ENCODE measurements at regions not wholly inside any gene's neighbourhood (a gene's known extent, or its start where the extent isn't known, plus 50 kb on each side); places are given as distances from the start of the nearest gene placed in this dataset.

DNA sequence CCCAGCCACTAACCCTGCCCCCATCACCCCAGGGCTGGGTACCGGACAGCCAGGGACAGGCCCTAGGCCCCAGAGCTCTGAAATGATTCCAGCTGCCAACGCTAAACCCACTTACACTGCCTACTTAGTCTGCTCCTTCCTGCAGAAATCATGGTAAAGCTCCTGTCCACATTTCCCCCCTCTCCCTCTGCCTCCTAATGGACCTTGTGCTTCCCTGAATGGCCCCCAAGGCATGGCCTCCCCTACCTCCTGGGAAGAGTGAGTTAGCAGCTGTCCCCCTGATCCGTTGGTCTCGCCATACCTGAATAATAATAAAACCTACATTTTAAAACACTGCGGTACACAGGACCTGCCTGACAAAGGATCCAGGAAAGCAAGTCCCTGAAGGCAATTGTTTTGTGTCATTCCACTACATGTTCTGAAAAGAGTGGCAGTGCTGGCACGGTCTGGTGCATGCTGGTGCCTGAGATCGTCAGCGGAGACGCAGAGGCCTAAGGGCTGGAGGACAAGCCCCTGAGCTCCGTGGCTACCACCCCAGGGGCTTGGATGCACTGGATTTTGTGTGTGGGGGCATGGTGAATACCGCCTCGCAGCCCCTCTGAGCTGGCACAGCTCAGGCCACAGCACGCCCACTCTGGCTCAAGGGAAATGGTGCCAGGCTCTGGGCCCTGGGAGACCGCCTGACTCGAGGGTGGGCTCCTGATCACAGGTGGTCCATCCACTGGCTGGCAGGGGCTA is 186.3 kb downstream of the CTTN start:
- TF ChIP-seq, protein P1, sequence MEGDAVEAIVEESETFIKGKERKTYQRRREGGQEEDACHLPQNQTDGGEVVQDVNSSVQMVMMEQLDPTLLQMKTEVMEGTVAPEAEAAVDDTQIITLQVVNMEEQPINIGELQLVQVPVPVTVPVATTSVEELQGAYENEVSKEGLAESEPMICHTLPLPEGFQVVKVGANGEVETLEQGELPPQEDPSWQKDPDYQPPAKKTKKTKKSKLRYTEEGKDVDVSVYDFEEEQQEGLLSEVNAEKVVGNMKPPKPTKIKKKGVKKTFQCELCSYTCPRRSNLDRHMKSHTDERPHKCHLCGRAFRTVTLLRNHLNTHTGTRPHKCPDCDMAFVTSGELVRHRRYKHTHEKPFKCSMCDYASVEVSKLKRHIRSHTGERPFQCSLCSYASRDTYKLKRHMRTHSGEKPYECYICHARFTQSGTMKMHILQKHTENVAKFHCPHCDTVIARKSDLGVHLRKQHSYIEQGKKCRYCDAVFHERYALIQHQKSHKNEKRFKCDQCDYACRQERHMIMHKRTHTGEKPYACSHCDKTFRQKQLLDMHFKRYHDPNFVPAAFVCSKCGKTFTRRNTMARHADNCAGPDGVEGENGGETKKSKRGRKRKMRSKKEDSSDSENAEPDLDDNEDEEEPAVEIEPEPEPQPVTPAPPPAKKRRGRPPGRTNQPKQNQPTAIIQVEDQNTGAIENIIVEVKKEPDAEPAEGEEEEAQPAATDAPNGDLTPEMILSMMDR (IDR thresholded peaks at IDR 0.05), result no peak

GRCh38 chr11:70585236-70585545 is 186.9 kb downstream of the CTTN start:
- TF ChIP-seq, protein P1 (IDR thresholded peaks at IDR 0.05), result no peak

DNA sequence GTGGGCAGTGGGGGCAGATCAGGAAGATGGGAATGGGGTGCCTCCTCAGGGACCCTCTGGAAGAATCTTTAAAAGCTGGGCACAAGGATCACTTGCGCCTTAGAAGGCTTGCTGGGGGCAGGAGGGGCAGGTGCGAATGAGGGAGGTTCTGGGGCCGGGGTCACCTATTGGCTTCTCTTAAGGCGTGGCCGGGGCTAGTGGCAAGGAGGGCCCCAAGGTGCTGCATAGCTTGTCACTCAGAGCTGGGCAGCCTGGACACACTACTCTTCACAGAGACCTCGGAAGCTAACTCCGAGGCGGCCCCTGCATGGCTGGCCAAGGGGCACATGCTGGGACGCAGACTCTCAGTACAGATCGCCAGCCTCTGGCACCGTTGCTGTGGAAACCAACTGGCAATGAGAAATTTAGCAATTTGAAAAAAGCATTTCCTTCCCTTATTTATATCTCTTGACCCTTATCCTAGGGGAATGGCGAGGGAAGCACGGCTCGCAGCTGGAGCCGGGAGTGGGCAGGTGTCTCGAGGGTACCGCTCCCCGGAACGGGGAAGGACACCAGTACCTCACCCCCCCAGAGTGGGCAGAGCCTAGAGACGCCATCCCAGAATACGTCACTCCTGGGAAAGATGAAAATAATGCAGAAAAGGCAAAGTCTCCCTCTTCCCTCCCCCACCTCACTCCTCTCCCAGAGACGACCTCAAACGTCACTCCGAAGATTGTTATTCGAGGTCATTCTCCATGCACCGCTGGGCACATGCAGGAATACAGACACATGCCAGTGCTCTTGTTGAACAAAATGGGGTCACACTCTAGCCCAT is 188.1 kb downstream of the CTTN start:
- TF ChIP-seq, protein P1 (IDR thresholded peaks at IDR 0.05), result no peak

DNA sequence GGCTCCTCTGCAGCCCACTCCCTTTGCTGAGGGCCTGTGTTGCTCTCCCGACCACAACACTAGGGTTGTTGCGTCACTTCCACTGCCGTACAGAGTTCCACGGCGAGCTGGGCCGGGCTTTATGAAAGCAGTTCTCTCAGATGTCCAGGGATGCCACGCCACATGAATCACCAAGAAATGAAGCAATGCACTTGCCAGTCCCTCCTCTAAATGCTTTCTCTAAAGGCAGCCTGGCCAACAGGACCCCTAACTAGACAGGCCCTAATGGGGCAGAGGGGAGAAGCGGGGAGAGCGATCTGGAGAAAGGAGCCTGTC is 188.7 kb downstream of the CTTN start:
- TF ChIP-seq, protein P1 (IDR thresholded peaks at IDR 0.05), result no peak

- TF ChIP-seq, protein P1 (IDR thresholded peaks at IDR 0.05), result no peak
These were observed 192.1 kb downstream of the CTTN start for GRCh38 chr11:70590356-70590991.

DNA sequence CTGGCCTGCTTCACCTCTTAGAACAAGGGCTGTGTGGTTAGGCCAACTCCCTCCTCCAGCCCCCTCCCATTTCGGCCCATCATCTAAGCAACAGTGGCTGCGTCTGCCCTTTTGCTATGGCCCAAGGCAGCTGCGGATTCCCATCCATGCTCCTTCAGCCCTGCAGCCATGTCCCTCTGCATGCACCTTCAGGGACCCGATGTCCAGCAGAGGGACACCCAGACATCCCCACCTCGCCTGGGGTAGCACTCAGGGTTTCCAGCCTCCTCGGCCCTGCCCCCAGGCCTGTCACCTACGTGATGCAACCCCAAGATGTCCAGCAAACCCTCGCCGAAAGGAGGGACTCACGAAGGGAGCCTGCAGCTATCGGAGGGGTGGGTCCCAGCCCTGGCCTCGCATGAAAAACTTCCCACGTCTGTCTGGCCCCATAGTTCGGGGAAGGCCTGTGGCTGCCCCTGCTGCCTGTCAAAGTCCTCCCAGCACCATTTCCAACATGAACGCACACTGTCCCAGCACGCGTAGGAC is 194.4 kb downstream of the CTTN start:
- TF ChIP-seq, protein P1 (IDR thresholded peaks at IDR 0.05), result no peak

DNA sequence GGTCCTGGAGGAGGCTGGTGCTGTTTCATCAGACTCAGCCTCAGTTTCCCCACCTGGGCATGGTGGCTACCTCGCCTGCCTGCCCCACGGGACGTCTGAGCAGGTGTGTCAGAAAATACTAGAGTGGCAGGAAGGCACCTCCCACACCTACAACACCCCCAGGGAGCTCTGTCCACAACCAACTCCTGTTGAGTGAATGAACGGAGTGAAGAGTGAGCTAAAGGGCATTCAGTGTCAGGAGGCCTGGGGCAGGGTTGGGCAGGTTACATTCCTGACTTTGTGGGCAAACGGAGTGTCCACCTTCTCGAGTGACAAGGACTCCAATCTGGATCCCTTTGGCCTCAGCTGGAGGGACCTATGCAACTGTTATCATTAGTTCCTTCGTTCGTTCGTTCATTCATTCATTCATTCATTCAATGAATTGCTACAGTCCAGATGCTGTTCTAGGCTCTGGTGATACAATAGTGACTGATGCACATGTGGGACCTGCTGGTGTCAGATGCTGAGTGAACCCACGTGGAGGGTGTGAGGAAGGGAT is 195.2 kb downstream of the CTTN start:
- TF ChIP-seq, protein P1 (IDR thresholded peaks at IDR 0.05), result no peak

All from LNCAP (cell line).